ENCODE measurements at regions not wholly inside any gene's neighbourhood (a gene's known extent, or its start where the extent isn't known, plus 50 kb on each side); places are given as distances from the start of the nearest gene placed in this dataset.

GRCh38 chr11:10990637-10991193, 132.9 kb upstream of the ZBED5 start:
- Histone ChIP-seq H3K9me3 (ENCODE audit: severe bottlenecking) (peaks cover 3% of the 10 kb centered on the region), H3K27ac (no peak overlapping the region), H3K36me3 (no peaks in the 10 kb centered on the region), H3K4me3 (ENCODE audit: low read depth, low read length) (no peak overlapping the region), H3K27me3 (ENCODE audit: insufficient read depth, low read depth, severe bottlenecking) (no peaks in the 10 kb centered on the region)
- no peak for DNase-seq
- no peak for TF ChIP-seq CTCF (IDR thresholded peaks at IDR 0.05; ENCODE audit: low read depth, low read length)

- H3K4me3 ChIP-seq (ENCODE audit: low read depth, low read length), result no peak overlapping the region
- TF ChIP-seq CTCF (IDR thresholded peaks at IDR 0.05; ENCODE audit: low read depth, low read length), result no peak
- H3K36me3 ChIP-seq, result no peaks in the 10 kb centered on the region
- DNase-seq, result no peak
- no peaks in the 10 kb centered on the region for H3K27me3 ChIP-seq (ENCODE audit: insufficient read depth, low read depth, severe bottlenecking)
- H3K27ac ChIP-seq, result no peak overlapping the region
- peaks cover 3% of the 10 kb centered on the region for H3K9me3 ChIP-seq (ENCODE audit: severe bottlenecking)
These were observed 132.3 kb upstream of the ZBED5 start for GRCh38 chr11:10990160-10990559.

- Histone ChIP-seq H3K4me3 (ENCODE audit: low read depth, low read length) (no peak overlapping the region), H3K27ac (no peak overlapping the region), H3K9me3 (ENCODE audit: severe bottlenecking) (no peaks in the 10 kb centered on the region), H3K36me3 (no peaks in the 10 kb centered on the region), H3K27me3 (ENCODE audit: insufficient read depth, low read depth, severe bottlenecking) (no peaks in the 10 kb centered on the region)
- DNase-seq, result no peak
- TF ChIP-seq CTCF (IDR thresholded peaks at IDR 0.05; ENCODE audit: low read depth, low read length), result no peak
These were observed 128.2 kb upstream of the ZBED5 start for GRCh38 chr11:10986006-10986405.

GRCh38 chr11:10984742-10985141, 126.9 kb upstream of the ZBED5 start:
- no peak for TF ChIP-seq CTCF (IDR thresholded peaks at IDR 0.05; ENCODE audit: low read depth, low read length)
- no peak for DNase-seq
- H3K27ac ChIP-seq, result no peak overlapping the region
- H3K4me3 ChIP-seq (ENCODE audit: low read depth, low read length), result no peak overlapping the region
- H3K9me3 ChIP-seq (ENCODE audit: severe bottlenecking), result no peaks in the 10 kb centered on the region
- H3K36me3 ChIP-seq, result no peaks in the 10 kb centered on the region
- H3K27me3 ChIP-seq (ENCODE audit: insufficient read depth, low read depth, severe bottlenecking), result no peaks in the 10 kb centered on the region

- no peaks in the 10 kb centered on the region for H3K27me3 ChIP-seq (ENCODE audit: insufficient read depth, low read depth, severe bottlenecking)
- TF ChIP-seq CTCF (IDR thresholded peaks at IDR 0.05; ENCODE audit: low read depth, low read length), result no peak
- DNase-seq, result no peak
- H3K4me3 ChIP-seq (ENCODE audit: low read depth, low read length), result no peak overlapping the region
- no peaks in the 10 kb centered on the region for H3K36me3 ChIP-seq
- H3K9me3 ChIP-seq (ENCODE audit: severe bottlenecking), result no peaks in the 10 kb centered on the region
- H3K27ac ChIP-seq, result no peak overlapping the region
These were observed 126.4 kb upstream of the ZBED5 start for GRCh38 chr11:10984250-10984649.
